ENCODE measurements at regions not wholly inside any gene's neighbourhood (a gene's known extent, or its start where the extent isn't known, plus 50 kb on each side); places are given as distances from the start of the nearest gene placed in this dataset.

DNA sequence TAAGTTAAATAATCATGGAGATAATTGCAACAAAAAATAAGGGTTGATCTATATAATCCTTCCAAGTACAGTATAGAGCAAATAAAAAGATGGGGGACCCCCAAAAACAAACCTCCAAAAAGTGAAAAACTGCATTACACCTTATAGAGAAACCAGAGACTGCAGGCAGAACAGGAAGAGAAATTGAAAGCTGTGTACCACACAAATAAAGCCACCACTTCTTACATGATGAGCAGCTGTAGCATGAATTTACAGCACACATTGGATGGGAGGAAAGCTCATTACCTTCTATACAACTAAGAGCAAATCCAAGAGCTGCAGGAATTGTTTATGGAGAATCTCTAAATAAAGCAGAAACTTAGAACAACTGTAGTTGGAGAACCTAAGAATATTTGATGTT is 152.4 kb upstream of the PDE5A start:
- H3F3A ChIP-seq (ENCODE audit: insufficient read depth, low read length, poor library complexity, severe bottlenecking) = no peaks in the 10 kb centered on the region
- H3K9ac ChIP-seq (ENCODE audit: low read length) = no peak overlapping the region
- no peaks in the 10 kb centered on the region for H3K36me3 ChIP-seq (ENCODE audit: insufficient read depth, low read length)
- H3K4me2 ChIP-seq (ENCODE audit: low read length) = no peak overlapping the region
- no peaks in the 10 kb centered on the region for H3K9me2 ChIP-seq (ENCODE audit: insufficient read depth, low read length)
- no peak overlapping the region for H3K4me3 ChIP-seq (ENCODE audit: low read length)
- no peak overlapping the region for H3K27ac ChIP-seq (ENCODE audit: low read length)
- no peak for TF ChIP-seq POLR2AphosphoS5 (IDR thresholded peaks at IDR 0.05)
- TF ChIP-seq MXI1 (conservative IDR thresholded peaks at IDR 0.05; ENCODE audit: poor library complexity, severe bottlenecking) = no peak
- TF ChIP-seq EZH2 (IDR thresholded peaks at IDR 0.05; ENCODE audit: borderline replicate concordance, insufficient read depth, low read length, poor library complexity, severe bottlenecking) = no peak
- no peak for TF ChIP-seq SMC3 (conservative IDR thresholded peaks at IDR 0.05; ENCODE audit: poor library complexity)
- no peak for TF ChIP-seq EP300 (conservative IDR thresholded peaks at IDR 0.05; ENCODE audit: poor library complexity, severe bottlenecking)
- TF ChIP-seq RAD21 (conservative IDR thresholded peaks at IDR 0.05) = no peak
- TF ChIP-seq, protein P1, sequence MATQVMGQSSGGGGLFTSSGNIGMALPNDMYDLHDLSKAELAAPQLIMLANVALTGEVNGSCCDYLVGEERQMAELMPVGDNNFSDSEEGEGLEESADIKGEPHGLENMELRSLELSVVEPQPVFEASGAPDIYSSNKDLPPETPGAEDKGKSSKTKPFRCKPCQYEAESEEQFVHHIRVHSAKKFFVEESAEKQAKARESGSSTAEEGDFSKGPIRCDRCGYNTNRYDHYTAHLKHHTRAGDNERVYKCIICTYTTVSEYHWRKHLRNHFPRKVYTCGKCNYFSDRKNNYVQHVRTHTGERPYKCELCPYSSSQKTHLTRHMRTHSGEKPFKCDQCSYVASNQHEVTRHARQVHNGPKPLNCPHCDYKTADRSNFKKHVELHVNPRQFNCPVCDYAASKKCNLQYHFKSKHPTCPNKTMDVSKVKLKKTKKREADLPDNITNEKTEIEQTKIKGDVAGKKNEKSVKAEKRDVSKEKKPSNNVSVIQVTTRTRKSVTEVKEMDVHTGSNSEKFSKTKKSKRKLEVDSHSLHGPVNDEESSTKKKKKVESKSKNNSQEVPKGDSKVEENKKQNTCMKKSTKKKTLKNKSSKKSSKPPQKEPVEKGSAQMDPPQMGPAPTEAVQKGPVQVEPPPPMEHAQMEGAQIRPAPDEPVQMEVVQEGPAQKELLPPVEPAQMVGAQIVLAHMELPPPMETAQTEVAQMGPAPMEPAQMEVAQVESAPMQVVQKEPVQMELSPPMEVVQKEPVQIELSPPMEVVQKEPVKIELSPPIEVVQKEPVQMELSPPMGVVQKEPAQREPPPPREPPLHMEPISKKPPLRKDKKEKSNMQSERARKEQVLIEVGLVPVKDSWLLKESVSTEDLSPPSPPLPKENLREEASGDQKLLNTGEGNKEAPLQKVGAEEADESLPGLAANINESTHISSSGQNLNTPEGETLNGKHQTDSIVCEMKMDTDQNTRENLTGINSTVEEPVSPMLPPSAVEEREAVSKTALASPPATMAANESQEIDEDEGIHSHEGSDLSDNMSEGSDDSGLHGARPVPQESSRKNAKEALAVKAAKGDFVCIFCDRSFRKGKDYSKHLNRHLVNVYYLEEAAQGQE (IDR thresholded peaks at IDR 0.05; ENCODE audit: borderline replicate concordance) = no peak
- TF ChIP-seq TAF1 (IDR thresholded peaks at IDR 0.05; ENCODE audit: low read depth) = no peak
- TF ChIP-seq, protein P2, sequence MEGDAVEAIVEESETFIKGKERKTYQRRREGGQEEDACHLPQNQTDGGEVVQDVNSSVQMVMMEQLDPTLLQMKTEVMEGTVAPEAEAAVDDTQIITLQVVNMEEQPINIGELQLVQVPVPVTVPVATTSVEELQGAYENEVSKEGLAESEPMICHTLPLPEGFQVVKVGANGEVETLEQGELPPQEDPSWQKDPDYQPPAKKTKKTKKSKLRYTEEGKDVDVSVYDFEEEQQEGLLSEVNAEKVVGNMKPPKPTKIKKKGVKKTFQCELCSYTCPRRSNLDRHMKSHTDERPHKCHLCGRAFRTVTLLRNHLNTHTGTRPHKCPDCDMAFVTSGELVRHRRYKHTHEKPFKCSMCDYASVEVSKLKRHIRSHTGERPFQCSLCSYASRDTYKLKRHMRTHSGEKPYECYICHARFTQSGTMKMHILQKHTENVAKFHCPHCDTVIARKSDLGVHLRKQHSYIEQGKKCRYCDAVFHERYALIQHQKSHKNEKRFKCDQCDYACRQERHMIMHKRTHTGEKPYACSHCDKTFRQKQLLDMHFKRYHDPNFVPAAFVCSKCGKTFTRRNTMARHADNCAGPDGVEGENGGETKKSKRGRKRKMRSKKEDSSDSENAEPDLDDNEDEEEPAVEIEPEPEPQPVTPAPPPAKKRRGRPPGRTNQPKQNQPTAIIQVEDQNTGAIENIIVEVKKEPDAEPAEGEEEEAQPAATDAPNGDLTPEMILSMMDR (IDR thresholded peaks at IDR 0.05; ENCODE audit: poor library complexity, severe bottlenecking) = no peak
- H3K79me2 ChIP-seq (replicated peaks; ENCODE audit: insufficient read depth, low read length) = no peaks in the 10 kb centered on the region
- no peak overlapping the region for H2AFZ ChIP-seq (ENCODE audit: low read depth, low read length)
- H4K20me1 ChIP-seq (ENCODE audit: insufficient read depth) = no peaks in the 10 kb centered on the region
- H3K9me3 ChIP-seq (ENCODE audit: low read length) = no peaks in the 10 kb centered on the region
- H3K27me3 ChIP-seq (ENCODE audit: insufficient read depth, low read depth, low read length) = no peaks in the 10 kb centered on the region

DNA sequence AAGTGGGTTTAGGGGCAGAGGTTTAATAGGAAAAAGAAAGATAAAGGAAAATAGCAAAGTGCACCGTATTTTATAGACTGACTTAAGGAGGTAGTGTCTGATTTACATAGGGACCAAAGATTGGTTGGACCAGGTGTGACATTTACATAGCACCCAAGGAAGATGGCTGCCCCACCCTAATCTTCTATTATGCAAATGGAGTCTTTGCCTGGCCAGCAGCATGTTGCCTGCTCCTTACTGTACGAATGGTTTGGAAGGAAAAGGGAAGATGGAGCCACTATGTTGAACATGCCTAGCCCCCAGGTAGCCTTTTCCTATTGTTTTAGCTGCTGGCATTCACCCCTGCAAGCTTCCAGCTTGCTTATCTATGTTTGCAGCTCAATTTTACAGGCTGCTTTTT is 146.2 kb upstream of the PDE5A start:
- Histone ChIP-seq H2AFZ (ENCODE audit: low read depth, low read length) (no peak overlapping the region), H3K27me3 (ENCODE audit: insufficient read depth, low read depth, low read length) (no peaks in the 10 kb centered on the region), H3K9me2 (ENCODE audit: insufficient read depth, low read length) (no peaks in the 10 kb centered on the region), H3K27ac (ENCODE audit: low read length) (no peak overlapping the region), H3K4me3 (ENCODE audit: low read length) (no peak overlapping the region), H3K36me3 (ENCODE audit: insufficient read depth, low read length) (no peaks in the 10 kb centered on the region), H4K20me1 (ENCODE audit: insufficient read depth) (no peaks in the 10 kb centered on the region), H3K9me3 (ENCODE audit: low read length) (no peaks in the 10 kb centered on the region), H3K4me2 (ENCODE audit: low read length) (no peak overlapping the region), H3K79me2 (replicated peaks; ENCODE audit: insufficient read depth, low read length) (no peaks in the 10 kb centered on the region), H3K9ac (ENCODE audit: low read length) (no peak overlapping the region), H3F3A (ENCODE audit: insufficient read depth, low read length, poor library complexity, severe bottlenecking) (no peaks in the 10 kb centered on the region)
- no peak for TF ChIP-seq TAF1 (IDR thresholded peaks at IDR 0.05; ENCODE audit: low read depth)
- TF ChIP-seq MXI1 (conservative IDR thresholded peaks at IDR 0.05; ENCODE audit: poor library complexity, severe bottlenecking) = no peak
- TF ChIP-seq EZH2 (IDR thresholded peaks at IDR 0.05; ENCODE audit: borderline replicate concordance, insufficient read depth, low read length, poor library complexity, severe bottlenecking) = no peak
- no peak for TF ChIP-seq POLR2AphosphoS5 (IDR thresholded peaks at IDR 0.05)
- TF ChIP-seq, protein P2 (IDR thresholded peaks at IDR 0.05; ENCODE audit: poor library complexity, severe bottlenecking) = no peak
- TF ChIP-seq SMC3 (conservative IDR thresholded peaks at IDR 0.05; ENCODE audit: poor library complexity) = no peak

Data from neural cell (in vitro differentiated cells).